Uterus (tissue), 2 donors: ENCODE measurements at regions not wholly inside any gene's neighbourhood (a gene's known extent, or its start where the extent isn't known, plus 50 kb on each side); places are given as distances from the start of the nearest gene placed in this dataset.

Experiments used
- CTCF ChIP-seq, 4 experiments: fragments of 200-600 bp in 2 of 4; fragments of 450-650 bp in 2 of 4; sonication (generic) in 2 of 4; IDR thresholded peaks; one replicate each; pipeline ENCODE4 v1.5.1; 2016 to 2019; ENCODE audit warnings: antibody characterized with exemption in 4 of 4, mild to moderate bottlenecking in 2 of 4, moderate library complexity in 1 of 4
- POLR2A ChIP-seq, 2 donors: fragments of 450-650 bp; IDR thresholded peaks; one replicate each; pipeline ENCODE4 v1.6.1; 2016; ENCODE audit warnings: antibody characterized with exemption in 2 of 2, mild to moderate bottlenecking in 1 of 2, moderate library complexity in 1 of 2

DNA sequence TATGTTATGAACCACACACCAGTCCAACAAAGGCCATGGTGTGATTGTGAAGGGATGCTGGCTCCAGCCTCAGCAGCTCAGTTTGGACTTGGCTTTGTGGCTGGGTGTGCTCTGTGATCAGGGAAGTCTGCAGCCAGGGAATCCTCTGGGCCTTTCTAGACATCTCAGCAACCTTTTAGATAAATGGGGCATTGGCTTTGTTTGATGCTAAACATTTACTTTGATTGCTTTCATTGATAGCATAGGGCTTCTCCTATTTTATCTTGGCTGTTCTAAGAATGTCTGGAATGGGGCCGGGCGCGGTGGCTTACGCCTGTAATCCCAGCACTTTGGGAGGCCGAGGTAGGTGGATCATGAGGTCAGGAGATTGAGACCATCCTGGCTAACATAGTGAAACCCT is 104.5 kb downstream of the VAPA start:
- TF ChIP-seq CTCF (IDR thresholded peaks at IDR 0.05), result no peak
- TF ChIP-seq POLR2A (IDR thresholded peaks at IDR 0.05), result no peak
